ENCODE measurements at regions not wholly inside any gene's neighbourhood (a gene's known extent, or its start where the extent isn't known, plus 50 kb on each side); places are given as distances from the start of the nearest gene placed in this dataset.
"Not testable (repeated sequence)": the region's sequence is repeated elsewhere in the genome, so short reads cannot be mapped to it uniquely, and the experiment has no call there.

DNA sequence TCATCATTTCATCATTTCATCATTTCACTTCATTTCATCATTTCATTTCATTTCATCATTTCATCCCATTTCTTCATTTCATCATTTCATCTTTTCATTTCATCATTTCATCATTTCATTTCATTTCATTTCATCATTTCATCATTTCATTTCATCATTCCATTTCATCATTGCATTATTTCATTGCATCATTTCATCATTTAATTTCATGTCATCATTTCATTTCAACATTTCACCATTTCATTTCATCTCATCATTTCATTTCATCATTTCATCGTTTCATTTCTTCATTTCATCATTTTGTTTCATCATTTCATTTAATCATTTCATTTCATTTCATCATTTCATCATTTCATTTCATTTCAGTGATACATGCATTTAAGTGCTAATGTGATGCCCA, 166.9 kb upstream of the TP53TG3 start:
- not testable (repeated sequence) for DNase-seq

DNA sequence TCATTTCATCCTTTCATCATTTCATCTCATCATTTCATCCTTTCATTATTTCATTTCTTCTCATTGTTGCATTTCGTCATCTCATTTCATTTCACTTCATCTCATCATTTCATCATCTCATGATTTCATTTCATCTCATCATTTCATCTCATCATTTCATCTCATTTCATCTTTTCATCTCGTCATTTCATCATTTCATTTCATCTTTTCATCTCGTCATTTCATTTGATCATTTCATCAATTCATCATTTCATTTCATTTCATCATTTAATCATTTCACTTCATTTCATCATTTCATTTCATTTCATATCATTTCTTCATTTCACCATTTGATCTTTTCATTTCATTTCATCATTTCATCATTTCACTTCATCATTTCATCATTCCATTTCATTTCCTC, 131.3 kb upstream of the TP53TG3 start:
- not testable (repeated sequence) for DNase-seq

DNA sequence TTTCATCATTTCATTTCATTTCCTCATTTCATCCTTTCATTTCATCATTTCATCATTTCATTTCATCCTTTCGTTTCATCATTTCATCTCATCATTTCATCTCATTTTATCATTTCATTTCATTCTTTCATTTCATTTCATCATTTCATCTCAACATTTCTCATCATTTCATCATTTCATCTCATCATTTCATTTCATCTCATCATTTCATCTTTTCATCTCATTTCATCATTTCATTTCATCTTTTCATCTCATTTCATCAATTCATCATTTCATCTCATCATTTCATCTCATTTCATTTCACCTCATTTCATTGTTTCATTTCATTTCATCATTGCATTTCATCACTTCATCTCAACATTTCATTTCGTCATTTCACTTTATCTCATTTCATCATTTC, 129.7 kb upstream of the TP53TG3 start:
- not testable (repeated sequence) for DNase-seq
